Stimulated activated CD4-positive, alpha-beta T cell treated with anti-CD3 and anti-CD28 coated beads, TNF-alpha, amount 100 ng/mL, for 1 hour (primary cell): ENCODE measurements at regions not wholly inside any gene's neighbourhood (a gene's known extent, or its start where the extent isn't known, plus 50 kb on each side); places are given as distances from the start of the nearest gene placed in this dataset.

Experiments
- DNase-seq, 3 donors: peaks; one replicate each; pipeline ENCODE4 v3.0.0-alpha.2; 2020; ENCODE audit warnings: low read depth in 3 of 3, low spot score in 1 of 3

- no peak for DNase-seq
Observed at GRCh38 chr15:47427463-47427862, 289.8 kb upstream of the SEMA6D start.

- no peak for DNase-seq
Observed at GRCh38 chr15:47429376-47429775, 287.9 kb upstream of the SEMA6D start.

DNA sequence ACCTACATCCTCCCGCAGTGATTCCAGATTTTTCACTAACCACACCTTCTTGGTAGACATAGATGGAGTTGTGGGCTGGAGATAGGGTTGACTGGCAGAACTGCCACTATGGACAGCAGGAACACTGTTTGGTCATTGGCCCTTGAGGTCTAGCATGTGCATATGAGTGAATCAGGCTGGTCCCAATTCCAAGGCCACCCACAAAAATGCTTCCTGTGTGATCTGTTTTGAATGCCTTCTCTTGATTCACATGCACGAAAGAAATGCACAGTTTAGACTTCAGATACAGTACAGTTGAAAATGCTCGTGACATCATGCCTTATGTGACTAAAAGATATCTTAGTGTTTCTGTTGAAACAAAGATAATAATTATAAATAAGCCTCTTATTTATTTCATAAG lies 285.8 kb upstream of the SEMA6D start:
- DNase-seq, result no peak

DNA sequence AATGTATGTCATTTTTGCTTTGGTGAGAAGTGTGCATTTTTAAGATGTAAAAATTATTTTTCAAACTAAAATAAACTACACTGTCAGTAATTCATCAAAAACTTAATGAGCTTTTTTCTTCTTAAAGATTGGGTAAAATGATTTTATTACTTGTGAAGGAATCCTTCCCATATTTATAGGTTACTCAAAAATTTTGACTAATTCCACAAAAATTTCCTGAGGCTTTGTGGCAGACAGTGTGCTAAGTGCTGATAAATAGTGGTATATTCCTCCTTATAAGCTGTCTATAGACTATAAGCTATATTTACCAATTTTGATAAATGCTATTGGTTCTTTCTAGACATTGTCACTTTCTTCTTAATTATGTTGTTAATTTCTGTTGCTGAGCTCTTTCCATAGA lies 284.5 kb upstream of the SEMA6D start:
- no peak for DNase-seq

DNA sequence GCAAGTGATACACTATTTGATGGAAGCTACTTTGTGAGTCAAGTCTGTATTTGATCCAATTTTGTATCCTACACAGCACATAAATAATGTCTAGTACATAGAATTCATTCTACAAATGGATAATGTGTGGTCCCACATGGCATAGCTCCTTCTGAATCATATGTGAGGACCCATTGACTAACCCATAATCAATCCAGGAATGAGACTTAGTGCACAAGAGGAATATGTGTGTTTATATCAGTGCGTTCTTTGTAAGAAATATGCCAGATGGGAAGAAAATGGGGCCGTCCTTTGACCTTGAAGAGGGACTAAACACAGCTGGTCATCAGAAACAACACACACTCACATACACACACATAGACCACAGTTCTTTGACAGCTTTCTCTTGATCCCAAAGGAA lies 282.7 kb upstream of the SEMA6D start:
- DNase-seq, result no peak

DNA sequence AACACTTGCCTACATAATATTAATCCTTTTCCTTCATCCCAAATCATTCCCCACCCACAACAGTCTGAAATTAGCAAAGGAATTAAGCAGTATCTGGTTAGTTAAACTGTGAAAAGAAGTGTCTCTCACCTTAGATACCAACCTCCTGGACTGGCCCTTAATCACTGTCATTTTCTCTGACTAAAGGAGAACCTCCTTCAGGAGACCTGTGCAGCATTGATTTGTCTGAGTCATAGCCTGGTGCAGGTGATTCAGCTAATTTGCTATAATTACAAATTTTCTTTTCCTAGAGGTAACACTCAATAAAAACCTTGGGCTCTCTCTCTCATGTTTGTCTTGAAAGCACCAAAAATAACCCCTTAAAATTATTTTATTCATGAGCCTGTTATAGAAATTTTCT lies 279.8 kb upstream of the SEMA6D start:
- DNase-seq, result no peak

DNA sequence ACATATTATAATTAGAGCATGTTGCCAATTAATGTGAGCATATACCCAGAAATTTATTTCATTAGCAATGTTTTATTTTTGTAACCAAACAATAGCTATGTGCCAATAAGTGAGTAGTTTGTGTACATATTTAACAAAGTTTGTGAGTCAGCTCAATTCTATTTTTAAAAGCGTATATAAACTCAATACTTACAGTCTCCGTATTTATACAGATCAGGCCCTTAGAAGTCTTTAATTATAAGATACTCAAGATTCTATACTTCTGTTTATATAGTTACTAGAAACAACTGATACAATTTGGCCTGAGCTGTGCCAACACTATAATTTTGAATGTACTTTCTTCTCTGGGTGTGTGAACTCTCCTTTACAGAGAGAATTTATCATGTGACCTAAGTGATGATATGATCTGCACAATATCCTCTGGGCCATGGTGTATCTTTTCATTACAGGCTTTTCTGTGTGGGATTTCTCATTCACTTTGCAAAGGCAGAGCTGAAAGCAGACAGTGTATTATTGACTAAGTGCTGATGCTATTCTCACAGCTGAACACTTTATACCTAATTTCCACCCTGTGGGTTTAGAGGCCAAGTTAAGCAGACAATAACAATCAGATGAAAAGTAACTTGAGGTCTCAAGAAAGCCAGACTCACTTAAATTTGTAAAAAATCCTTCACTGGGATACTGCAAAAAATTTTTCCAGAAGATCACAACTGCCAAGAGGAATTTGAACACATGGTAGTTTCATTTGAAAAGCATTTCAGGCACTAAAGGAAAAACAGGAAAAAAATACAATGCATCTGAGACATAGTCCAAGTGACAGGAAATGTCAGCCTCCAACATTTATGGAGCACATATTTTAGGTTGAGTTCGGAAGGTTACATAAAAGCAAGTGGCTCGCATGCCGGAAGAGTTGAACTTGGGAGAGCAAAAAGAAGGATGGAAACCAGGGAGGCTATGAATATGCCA lies 277.9 kb upstream of the SEMA6D start:
- DNase-seq, result no peak

- DNase-seq, result no peak
Observed at GRCh38 chr15:47442371-47442770, 274.9 kb upstream of the SEMA6D start.

- DNase-seq, result no peak
Observed at GRCh38 chr15:47443839-47444238, 273.5 kb upstream of the SEMA6D start.

GRCh38 chr15:47445723-47446392 lies 271.4 kb upstream of the SEMA6D start:
- DNase-seq, result no peak

DNA sequence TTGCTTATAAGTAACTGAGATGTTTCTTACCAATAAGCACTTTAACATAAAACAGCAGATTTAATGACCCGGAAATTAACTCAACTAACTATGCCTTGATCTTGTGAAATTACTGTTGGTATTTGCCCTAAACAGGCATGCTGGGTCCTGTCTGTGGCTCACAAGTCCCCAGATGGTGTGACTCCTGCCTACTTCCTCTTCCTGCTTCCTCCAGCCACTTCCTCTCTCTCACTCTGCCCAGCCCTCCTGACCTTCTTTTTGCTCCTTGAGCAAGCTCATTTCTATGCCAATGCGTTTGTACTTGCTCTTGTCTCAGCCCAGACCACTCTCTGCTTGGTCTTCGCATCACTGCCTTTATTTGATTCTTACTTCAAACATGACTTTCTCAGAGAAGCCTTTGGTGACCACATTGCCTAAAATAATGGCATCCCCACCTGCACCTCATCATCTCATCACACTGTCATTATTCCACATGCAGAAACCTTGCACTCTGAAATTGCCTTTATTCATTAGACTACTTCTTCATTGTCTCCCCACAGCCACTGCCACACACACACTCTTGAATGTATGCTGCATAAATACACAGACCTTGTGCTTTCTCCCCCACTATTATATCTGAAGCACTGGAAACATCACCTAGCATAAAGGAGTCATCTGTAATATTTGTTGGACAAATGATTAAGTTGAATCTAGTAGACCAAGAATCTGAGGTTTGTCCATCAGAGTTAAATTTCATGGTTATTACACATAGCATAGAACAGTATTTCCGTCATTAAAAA lies 256.3 kb upstream of the SEMA6D start:
- no peak for DNase-seq

DNA sequence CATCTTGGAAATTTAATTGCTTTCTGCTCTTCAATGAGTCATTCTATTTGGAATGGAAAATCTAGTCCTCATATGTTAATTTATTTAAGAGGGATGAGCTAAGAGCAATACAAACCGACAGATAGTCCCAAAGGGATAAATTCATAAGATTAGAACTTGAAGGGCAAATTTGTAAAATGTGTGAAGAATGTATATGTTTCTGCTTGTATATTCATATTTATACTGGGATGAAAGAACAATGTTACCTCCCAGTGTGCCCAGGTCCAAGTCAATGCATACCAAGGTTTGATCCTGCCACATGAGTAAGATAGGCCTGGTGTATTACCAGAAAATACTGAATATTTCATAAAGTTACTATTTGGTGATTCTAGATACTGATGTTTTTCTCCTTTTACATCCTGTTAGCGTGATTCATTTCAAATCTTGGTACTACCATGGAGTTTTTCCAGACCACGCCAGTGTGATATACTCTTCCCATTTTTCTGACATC lies 255.6 kb upstream of the SEMA6D start:
- DNase-seq, result no peak

DNA sequence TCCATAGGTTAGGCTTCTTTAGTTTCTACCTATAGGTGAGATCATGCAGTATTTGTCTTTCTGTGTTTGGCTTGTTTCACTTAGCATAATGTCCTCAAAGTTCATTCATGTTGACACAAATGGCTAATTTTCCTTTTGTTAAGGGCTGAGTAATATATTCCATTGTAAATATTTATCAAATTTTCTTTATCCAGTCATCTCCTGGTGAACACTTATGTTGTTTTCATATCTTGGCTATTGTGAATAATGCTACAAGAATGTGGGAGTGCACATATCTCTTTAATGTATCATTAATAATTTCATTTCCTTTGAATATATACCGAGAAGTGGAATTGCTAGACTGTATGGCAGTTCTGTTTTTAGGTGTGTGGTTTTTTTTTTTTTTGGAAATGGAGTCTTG lies 250.9 kb upstream of the SEMA6D start:
- DNase-seq, result no peak

GRCh38 chr15:47470983-47471382 lies 246.3 kb upstream of the SEMA6D start:
- DNase-seq, result no peak

DNA sequence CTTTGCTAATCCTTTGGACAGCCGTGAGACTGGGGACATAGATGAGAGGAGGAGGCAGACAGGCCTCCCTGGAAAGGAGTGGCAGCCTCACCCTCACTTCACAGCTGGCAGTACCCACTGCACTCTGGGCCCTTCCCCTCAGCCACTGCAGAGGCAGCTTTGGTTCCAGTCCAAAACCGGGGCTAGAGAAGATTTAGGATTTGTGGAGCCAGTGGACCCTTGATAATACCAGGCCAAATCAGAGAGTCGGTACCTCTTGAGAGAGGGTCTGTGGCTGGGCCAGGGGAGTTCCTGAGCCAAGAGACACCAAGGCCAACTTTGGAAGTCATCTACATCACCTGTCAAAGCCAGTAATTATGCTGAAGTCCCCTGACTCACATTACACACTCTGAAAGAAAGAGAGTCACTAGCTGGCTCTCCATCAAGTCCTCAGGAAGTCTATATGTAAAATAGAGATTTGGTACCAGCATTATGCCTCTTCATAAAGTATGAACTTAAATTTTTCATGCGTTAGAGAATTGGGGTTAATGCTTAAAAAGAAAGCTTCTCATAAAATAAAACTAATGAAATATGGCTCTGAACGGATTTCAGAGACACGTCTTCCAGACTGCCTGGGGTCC lies 244.1 kb upstream of the SEMA6D start:
- no peak for DNase-seq

DNA sequence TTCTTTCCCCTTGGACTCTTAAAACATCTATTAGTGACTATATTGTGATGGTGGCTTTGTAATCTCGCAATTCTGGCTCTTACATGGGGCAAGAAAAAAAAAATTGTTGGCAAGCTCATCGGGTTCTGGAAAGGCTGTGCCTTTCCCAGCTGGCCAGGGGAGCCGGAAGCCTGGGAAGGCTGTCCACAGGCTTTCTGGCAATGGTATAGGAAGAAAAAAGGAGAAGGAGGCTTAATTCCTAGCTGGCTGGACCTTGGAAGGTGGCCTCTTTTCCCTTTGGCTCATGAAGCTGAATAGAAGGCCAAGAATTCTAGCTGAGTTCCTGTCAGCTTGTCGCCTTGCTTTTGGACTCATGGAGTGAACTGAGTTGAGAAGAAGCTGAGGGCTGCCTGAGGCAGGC lies 243.5 kb upstream of the SEMA6D start:
- DNase-seq, result no peak

- DNase-seq, result no peak
Observed at GRCh38 chr15:47475336-47475735, 242.0 kb upstream of the SEMA6D start.

- DNase-seq, result no peak
Observed at GRCh38 chr15:47477341-47477740, 240.0 kb upstream of the SEMA6D start.

DNA sequence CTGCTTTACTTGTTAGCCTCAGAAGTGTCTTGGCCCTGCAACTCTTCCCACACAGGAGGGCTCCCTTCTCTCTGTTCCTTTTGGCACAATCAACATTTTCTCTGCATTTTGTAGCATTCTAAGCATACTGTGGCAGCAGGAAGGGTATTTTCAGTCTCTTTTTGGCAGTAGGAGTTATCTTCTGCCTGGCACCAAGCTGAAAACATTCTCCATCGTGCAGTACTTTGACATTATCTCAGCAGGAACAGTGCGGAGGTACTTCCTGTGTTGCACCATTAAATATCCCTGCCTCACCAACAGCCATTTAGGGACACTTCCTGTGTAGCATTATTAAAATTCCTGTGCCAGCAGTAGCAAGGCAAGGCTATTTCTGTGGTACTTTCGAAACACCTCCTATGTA lies 233.2 kb upstream of the SEMA6D start:
- no peak for DNase-seq

GRCh38 chr15:47484997-47485396 lies 232.3 kb upstream of the SEMA6D start:
- no peak for DNase-seq

- no peak for DNase-seq
Observed at GRCh38 chr15:47485419-47485818, 231.9 kb upstream of the SEMA6D start.
